Renal cortex interstitium (tissue), 11 donors: ENCODE measurements at regions not wholly inside any gene's neighbourhood (a gene's known extent, or its start where the extent isn't known, plus 50 kb on each side); places are given as distances from the start of the nearest gene placed in this dataset.
A peak's percentile ranks its signal among the peaks of the same experiment; 100 is the strongest.

Source experiments
- DNase-seq, 11 donors: peaks; one replicate each; pipeline ENCODE4 v3.0.0-alpha.2; 2013; ENCODE audit warnings: low read depth in 9 of 11, low spot score in 4 of 11; ENCODE audit errors: extremely low read depth in 1 of 11

DNA sequence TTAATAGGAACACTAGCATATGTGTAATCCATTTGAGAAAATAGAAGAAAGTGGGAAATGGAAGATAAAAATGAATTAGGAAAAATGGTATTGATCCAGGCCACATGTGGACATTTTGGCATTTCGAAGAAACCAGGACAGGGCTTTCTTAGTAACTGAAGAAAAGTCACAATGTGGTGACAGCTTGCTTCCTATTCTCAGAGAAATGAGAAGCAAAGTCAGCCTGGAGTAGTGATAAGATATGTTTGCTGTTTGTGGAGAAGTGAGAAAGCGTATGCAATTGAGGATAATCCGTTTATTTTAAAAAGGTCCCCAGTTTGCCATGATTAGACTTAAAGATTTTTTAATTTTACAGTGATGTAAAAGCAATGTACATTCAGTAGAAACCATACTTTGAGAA is 127.9 kb downstream of the SLITRK6 start:
- DNase-seq: no peak

DNA sequence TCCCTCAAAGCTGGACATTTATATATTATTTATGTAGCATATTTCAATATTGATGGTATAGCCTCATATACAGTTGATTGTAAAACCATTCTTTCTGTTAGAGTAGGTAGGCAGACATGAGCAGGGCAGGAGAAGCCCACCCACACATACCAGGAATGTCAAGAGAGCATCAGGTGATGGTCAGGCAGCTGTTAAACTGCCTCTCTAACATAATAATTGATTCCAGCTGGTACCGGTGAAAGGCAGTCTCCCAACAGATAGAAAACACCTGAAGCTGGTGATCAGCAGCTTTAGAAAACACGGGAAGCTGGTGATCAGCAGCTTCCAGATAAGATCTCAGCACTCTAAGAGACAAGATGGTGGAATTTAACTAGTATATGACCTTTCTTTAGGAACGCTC is 132.9 kb downstream of the SLITRK6 start:
- DNase-seq: no peak

DNA sequence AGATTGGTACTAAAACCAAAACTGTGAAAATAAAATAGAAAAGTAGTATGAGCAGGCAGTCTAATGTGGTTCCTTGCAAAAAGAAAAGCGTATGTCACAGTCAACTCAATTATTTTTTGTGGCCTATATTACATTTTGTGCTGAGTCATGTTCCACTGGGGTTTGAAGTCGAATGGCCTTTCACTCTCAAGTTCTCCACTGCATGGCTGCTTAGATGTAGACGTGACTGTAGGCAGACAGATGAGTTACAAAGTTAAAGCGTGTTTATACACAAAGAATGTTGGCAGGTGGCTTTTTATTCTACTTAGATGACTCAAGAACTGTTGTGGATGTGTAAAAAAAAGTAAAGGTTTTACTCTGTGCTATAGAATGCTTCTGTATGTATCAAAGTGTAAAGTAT is 133.9 kb downstream of the SLITRK6 start:
- no peak for DNase-seq

DNA sequence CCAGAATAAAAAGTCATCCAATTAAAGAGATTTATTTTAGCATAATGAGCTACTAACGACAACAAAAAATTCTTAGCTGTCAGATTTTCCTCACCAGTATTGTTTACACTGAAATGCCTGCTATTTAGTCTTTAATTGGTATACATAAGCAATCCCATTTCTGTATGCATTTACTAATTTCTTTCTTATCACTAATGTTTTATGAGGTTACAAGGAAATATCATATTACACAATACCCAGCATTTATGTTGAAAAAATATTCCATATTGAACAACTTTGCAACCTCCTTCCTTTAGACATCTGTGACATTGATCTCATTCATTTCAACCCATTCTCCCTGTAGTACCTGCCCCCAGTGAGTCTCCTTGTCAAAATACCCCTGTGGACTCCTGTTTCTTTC is 135.4 kb downstream of the SLITRK6 start:
- DNase-seq: no peak

DNA sequence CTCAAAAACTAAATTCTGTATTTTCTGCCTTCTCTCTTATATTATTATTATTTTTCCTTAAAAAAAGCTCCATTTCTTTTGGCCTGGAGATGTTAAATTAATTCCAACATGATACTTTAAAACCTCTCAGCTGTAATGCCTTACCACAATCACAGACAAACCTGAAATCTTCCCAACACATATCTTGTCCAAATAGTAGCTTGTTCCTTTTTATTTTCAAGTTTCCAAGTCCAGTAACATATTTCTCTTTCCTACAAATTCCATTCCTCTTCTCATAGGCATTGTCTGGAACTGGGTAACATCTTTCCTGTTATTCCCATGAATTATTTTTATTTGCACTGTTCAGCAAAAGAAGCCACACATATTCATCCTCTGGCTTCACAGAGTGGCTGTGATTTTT is 137.0 kb downstream of the SLITRK6 start:
- no peak for DNase-seq

DNA sequence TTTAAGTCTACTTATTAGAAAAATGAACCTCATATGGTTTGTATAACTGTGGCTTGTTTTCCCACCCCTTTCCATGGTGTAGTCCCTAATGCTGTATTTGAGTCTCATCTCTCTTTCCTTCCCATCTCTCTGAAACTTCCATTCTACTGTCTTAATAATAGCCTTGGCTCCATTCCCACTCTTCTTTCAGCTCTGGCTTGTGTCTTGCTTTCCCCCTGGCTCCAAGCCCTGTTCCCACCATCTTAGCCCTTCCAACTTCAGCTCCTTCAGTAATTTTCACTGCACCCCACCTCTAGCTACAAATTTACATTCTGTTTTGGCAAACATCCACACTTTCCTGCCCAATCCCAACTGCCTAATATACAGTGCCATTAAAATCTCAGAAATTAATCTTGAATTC is 137.5 kb downstream of the SLITRK6 start:
- DNase-seq: no peak

DNA sequence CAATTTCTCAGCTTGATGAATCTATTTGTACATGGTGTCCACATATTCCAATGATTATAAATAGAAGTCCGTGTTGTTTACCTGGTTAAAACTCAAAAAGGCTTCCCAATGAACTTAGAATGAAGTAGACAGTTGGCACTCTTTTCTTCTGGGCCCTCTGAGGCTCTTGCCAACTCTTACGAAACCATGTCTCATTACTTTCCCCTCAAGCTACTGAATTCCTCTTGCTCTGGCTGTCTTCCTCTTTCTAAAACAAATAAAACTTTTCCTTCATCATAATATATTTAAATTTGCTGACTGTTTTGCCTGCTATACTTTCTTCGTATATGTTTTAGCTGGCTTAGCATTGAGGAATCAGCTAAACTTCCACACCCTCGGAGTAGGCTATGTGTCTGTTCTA is 139.7 kb downstream of the SLITRK6 start:
- DNase-seq: no peak

DNA sequence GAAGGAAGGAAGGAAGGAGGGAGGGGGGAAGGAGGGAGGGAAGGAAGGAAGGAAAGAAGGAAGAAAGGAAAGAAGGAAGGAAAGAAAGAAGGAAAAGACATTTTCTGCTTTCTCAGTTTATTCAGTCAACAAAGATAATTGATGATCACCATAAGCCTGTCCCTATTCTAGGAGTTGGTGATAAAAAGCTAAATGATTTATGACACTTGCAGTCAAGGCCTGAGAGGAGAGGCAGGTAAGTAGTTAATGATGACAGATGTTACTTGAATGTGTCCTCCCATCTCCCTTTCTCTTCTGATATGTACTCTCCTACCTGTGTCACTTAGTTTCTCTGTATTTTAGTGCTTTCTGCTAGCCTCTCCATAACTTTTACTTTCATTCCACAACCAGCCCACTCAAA is 141.3 kb downstream of the SLITRK6 start:
- DNase-seq: no peak

DNA sequence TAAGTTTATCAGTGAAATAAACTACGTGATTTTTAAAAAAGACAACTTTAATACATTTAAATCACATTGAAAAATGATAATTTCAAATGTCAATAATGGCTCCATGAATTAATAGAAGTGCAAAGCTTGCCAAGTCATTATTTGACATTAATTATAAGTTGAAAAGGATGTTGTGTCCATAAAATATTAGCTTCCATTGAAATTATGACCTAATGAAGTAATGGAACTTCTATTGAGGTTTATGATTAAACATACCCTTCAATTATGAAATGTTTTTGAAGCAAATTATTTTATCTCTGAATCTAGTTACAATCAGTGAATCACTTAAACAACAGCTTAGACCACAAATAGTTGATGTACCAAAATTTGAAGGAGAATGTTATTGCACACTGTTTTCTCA is 144.2 kb downstream of the SLITRK6 start:
- DNase-seq: no peak

DNA sequence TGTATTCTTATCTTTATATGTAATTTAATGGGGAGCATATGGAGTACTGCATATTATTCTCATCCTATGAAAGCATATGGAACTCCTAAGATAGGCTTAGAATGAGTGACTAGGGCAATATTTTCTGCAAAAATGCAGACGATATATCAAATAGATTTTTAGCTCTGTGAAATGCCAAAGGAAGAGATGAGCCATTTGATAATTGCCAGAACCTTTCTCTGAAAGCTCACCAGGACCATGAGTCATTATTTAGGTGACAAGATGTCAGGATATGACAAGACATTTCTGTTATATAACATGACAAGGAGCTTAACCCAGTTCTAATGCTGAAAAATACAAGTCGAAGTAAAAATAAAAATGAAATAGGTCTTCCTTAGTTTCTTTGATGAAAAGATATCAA is 145.0 kb downstream of the SLITRK6 start:
- no peak for DNase-seq

DNA sequence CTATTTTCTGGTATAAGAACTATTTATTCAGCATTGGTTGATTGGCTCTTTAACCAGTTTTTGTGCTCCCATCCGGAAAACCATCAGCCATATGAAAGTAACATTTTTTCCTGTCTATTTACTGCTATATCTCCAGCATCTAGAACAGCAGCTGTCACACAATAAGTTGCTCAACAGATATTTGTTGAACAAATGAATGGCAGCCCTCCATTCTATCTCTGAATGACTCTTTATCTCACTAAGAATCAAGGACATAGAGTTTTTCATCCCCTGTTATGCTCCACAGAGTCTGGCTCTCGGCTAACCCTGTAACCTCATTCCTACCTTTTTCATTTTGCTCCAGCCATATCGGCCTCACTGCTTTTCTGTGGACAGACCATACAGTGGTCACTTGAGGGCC is 145.5 kb downstream of the SLITRK6 start:
- DNase-seq: no peak

DNA sequence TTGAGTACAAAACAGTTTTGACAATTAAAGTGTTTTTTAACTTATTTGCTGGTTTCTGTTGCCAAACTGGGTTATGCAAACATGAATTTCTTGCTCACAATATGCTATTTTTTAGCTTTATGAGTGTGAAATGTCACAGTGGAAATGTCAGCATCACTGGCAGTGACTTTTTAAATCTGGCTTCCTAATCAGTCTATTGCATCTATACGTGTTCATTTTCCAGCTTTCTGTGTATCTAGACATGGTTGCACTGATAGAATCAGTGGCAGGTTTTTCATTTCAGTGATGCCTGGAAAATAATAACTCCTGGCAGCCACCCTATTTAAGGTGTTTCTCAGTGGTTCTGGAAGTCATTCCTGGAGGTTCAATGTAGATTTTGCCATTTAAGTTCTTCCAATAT is 146.7 kb downstream of the SLITRK6 start:
- DNase-seq: no peak

DNA sequence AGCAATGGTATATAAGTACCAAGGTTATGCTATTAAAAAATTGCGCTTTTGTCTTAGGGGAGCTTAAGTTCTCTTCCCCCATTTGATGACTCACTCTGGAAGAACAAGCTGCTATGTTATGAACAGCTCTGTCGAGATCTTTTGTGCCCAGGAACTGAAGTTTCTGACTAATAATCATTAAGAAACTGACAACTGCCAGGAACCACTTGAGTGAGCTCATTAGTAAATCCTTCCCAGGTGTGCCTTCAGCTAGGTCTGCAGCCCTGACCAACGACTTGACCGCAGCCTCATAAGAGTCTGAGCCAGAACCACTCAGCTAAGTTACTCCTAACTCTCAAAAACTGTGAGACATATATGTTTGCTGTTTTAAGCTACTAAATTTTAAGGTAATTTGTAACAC is 147.8 kb downstream of the SLITRK6 start:
- no peak for DNase-seq

DNA sequence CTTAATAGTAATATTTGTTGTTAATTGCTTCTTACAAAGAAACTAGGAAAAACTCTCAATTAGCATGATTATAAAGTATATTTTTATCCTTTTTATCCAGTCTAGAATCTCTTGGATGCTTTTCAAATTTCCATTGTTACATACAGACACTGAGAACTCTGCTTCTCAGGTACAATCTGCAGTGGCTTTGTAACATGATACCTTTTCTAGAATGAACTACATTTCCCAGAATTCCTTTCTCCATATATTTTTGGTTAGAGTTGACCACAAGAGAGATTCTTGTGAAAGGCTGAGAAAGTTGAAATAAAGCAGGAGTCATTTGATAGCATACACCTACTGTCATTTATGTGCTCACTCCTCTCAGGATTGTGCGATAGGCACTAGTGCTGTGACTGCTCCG is 148.6 kb downstream of the SLITRK6 start:
- DNase-seq: no peak

DNA sequence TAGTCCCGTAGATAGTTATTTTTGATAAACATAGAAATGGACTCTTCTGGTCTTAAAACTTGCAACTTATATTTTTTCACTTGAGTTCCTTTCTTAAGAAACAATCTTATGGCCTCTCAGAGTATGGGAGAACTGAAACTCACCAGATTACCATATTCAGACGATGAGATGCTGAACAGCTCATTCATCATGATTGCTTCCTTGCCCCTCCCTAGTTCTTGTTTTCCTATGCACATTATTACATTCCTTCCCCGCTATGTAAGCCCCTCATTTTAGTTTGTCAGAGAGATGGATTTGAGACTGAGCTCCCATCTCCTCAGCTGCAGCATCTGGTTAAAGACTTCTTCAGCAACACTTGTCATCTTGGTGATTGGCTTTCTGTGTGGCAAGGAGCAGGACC is 158.5 kb downstream of the SLITRK6 start:
- DNase-seq: no peak

DNA sequence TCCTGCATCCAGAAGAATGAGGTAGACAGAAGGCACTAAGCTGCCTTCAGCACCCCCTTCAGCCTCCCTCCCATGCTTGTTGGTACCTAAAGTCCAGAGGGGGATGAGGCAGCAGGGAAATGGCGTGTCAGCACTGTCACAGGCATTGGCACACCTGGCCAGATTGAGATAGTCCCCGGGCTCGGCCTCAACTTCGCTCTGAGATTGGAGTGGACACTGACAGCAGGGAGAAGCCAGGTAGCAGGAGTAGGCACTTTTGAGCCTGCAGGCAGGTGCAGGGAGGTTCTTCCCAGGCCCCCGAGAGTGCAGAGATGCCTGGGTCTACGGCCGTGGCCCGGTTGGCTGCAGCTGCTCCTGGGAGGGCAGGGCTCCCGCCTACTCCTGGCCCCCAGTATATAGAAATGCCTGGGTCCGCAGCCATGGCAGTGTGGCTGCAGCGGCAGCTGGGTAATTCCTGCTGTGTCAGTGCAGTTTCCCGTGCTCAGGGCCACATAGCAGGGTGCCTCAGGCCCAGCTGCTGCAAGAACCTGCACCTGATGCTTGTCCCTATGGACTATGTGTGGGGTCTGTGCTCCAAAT is 160.3 kb downstream of the SLITRK6 start:
- no peak for DNase-seq

DNA sequence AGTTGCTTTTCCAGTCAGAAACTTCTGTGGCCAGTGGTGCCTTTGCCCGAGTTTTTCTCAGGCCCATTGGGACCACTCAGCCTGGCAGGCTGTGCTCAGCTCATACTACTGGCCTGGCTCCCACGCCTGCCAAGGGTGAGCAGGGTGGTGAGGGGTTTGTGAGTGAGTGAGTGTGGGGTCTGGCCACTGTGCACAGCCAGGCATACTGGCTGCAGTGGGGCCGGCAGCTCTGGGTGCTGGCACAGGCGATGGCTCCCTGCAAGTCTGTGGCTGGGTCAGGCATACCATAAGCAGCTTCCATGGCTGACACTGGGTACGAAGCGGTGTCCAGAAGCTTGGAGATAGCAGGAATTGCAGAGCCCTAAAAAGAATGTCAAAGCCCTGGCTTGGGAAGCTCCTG is 161.0 kb downstream of the SLITRK6 start:
- no peak for DNase-seq

DNA sequence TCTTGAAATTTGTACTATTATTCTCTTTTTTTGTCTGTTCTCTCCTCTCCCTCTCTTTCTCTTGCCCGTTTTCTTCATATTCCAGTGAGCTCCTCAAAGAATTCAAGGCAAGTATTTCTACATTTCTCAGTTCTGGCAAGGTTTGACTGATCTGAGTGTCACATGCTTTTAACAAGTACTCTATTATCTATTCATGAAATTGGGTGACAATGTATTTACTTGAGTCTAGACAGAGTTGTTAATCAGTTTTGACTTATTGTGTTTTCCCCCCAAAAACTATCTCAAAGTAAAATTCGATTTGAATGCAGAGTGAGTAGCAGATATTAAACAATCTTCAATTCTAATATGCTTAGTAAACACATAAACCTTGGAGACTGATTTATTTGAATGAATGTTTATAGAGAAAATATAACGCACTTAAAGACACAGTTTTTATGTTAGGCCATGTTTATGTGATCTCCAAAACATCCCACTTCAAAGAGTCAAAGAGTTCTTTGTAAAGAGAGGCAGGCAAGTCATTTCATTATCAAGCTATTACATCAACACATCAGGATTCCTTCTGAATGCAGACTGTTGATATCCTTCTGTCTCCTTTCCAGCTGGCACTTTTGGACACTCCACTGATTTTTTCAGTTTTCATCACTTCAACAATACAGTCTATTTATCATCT is 166.6 kb downstream of the SLITRK6 start:
- DNase-seq: peak in 1 of 11 donors; percentile 4

DNA sequence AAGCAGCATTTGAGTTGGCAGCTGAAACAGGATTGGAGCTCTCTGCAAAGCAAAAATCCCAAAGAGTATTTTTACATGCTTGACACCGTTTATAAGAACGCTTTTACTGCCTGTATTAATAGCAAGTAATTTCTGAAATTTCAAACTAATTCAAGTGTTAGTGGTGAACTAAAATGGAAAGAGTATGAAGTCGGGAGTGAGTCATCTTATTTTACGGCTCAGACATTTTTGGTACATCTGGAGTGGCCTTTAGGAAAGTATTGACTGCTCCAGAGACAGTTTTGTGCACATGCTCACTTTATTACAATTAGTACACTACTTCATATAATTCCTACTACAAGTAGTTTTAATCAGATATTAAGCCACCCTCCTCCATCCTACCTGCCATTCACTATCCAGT is 167.4 kb downstream of the SLITRK6 start:
- no peak for DNase-seq

DNA sequence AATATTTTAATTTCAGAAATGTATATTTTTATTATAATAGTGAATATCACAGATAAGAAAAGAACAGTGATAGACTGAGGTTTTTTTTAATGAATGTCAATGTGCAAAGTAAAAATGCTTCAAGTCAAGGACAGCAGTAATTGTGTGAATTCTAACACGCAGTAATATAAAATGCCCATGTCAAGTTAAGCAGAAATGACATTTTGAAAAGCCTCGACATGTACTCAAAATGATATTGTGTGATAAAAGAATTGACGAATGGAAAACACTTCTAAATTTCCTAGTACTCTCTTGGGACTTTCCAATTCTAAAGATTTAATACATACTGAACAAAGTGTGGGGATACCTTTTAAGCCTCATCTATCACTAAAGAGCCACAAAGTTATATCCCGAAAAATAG is 172.6 kb downstream of the SLITRK6 start:
- DNase-seq: no peak

DNA sequence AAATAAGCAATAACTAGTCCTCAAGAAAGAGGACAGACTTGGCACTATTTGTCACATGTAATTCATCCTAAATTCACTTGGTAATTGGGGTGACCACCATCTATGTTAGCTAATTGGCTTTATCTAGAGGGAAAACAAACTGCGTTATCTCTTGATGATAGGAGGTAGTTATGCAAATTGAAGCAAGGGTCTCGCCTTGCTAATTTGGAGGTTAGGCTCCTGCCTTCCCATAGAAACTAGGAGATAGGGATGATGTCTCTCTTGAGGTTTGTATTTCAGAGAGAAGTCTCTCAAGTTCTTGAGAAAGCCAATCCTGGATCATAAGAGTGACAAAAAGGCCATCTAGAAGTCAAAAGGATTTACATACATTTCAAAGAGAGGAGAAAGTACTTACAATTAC is 179.9 kb downstream of the SLITRK6 start:
- DNase-seq: no peak
